Activated CD8-positive, alpha-beta memory T cell treated with anti-CD3 and anti-CD28 coated beads for 1 hour (primary cell): ENCODE measurements at regions not wholly inside any gene's neighbourhood (a gene's known extent, or its start where the extent isn't known, plus 50 kb on each side); places are given as distances from the start of the nearest gene placed in this dataset.

ENCODE experiments used
- DNase-seq, 2 donors: peaks; one replicate each; pipeline ENCODE4 v3.0.0-alpha.2; 2020; ENCODE audit warnings: low read depth in 1 of 2; ENCODE audit errors: extremely low read depth in 1 of 2

- no peak for DNase-seq
These were observed 472.4 kb upstream of the HS3ST1 start for GRCh38 chr4:11901089-11901488.

GRCh38 chr4:11900359-11900758 is 471.7 kb upstream of the HS3ST1 start:
- DNase-seq: no peak

- no peak for DNase-seq
These were observed 470.1 kb upstream of the HS3ST1 start for GRCh38 chr4:11898796-11899195.

DNA sequence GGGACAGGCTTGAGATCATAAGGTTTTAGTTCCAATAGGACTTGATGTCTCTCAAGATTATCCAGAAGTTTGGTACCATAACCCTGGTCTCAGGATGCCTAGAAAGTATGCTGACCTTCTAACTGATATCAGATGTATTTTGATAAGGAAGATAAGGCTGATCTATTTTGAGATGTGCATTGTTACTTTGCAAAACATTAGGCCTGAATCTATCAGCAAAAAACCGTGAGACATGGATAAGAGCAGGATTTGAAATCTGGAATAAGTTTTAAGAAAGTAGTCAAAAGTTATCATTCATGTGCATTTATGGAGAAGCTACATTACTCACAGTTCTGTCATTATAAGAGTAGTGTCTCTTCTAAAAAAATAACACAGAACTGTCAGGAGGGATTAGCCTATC is 467.1 kb upstream of the HS3ST1 start:
- no peak for DNase-seq

DNA sequence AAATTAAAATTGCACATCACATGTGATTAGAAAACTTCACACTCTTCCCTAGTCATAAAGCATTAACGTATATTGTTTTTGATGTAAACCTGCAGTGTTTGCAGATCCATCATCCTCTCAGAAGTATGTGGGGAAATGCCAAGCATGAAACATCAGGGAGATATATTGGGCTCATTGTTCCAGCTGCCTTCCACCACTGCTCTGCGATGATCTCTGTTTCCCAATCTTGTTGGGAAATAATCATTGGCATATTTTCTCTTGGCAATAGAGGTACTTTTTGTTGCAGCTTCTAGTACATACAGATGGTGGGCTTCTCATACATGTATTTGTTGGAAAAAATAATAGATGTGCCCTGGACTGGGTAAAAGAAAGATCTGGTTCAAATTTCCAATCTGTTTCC is 466.3 kb upstream of the HS3ST1 start:
- no peak for DNase-seq

GRCh38 chr4:11894221-11894620 is 465.5 kb upstream of the HS3ST1 start:
- no peak for DNase-seq

- no peak for DNase-seq
These were observed 460.4 kb upstream of the HS3ST1 start for GRCh38 chr4:11889099-11889498.

- no peak for DNase-seq
These were observed 453.3 kb upstream of the HS3ST1 start for GRCh38 chr4:11881947-11882346.

DNA sequence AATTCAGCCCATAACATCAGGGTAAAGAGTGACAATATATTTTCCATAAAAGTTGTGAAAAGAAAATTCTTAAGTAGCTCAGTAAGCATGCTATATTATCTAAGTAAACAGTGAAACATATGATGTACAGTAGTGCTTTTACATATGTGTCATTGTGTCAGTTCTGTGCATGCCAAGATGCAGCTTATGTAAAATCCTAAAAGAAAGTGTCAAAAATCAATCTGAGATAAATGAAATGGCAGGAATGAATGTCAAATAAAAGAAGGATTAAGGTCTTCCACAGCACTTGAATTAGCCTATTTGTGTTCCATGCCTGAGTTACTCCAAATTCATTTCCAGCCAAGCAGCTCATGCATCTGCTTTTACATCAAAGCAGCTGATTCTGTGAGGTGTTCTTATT is 452.7 kb upstream of the HS3ST1 start:
- no peak for DNase-seq

DNA sequence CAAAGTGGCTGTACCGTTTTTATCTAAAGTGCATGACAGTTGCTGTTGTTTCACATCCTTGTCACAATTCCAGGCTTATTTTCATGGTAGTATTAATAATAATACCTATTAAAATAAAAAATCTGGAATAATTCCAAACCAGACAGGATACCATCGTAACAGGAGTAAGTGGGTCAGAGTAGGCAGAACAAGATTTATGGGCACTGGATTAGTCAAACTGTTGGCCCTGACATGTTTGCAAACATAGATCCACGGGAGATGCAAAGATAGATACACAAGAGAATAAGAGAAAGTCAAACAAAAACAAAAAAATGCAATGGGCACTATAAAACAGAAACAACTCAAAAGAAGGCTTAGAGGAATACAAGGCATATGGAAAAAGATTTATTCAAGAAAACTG is 449.5 kb upstream of the HS3ST1 start:
- DNase-seq: no peak

GRCh38 chr4:11876104-11876503 is 447.4 kb upstream of the HS3ST1 start:
- no peak for DNase-seq

GRCh38 chr4:11869191-11869870 is 440.6 kb upstream of the HS3ST1 start:
- no peak for DNase-seq

- DNase-seq: no peak
These were observed 437.7 kb upstream of the HS3ST1 start for GRCh38 chr4:11866391-11866790.

- no peak for DNase-seq
These were observed 432.3 kb upstream of the HS3ST1 start for GRCh38 chr4:11860996-11861395.

DNA sequence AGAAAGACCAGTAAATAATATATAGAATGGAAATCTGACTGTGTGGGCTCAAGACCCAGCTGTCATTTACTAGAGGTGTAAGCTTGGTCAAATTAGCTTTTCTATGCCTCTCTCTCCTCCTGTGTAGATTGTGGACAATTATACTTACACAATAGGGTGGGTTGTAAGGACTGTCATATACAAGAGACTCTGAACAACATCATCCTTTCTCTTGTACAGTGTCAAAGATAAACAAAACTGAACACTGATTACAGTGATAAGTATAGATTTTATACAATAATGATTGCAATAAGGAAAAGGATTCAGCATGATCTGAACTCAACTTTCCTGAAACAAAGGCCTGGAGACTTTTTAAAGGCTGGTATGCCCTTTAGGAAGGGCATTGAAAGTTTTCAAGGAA is 429.2 kb upstream of the HS3ST1 start:
- DNase-seq: no peak

DNA sequence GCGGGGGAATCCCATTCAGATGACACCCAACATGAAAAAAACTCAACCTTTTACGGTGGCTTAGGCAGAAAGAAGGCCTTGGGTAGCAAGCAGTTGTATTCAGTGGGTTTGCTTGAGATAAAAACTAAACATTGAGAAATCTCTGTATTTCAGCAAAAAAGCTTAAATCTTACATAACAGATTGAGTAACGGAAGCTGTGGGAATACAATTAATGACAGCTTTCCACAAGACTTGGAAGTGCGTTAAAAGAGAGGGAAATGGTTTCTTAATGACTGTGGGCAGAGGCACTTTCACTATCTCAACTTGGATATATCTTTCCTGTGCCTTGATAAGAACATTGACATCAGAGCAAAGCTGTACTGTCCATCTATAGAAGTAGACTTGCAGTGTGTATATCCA is 418.5 kb upstream of the HS3ST1 start:
- DNase-seq: no peak

DNA sequence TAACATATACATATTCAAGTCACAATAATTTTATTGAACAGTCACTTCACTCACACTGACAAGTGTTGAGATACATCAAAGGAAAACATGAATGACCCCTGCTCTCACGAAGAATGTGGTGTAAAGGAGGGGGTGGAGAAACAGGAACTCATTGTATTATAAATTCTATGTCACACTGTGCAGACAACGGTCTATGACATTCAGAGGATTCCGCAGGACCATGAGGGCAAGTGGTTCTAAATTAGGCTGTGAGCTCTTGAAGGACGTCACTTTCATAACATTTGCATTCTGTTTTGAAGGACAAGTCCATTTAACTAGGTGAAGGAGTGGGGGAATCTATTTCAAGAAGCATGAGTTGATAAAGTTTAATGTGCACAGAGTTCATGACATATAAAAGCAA is 415.2 kb upstream of the HS3ST1 start:
- DNase-seq: no peak

DNA sequence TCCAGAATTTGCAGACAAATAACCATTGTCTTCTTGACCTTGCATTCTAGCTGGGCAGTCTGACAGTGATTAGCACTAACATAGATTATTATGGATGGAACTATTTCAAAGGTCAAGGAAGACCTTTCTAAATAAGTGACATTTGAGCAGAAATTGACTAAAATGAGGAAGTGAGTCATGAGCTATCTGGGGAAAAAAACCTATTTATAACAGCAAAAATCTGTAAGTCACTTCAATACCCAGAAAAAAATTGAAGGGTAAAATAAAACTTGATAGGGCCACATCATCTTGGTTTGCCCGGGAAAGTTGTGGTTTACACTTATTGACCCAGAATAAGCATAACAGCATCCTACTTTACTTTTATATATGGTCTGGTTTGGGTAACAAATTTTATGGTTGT is 414.6 kb upstream of the HS3ST1 start:
- DNase-seq: no peak

DNA sequence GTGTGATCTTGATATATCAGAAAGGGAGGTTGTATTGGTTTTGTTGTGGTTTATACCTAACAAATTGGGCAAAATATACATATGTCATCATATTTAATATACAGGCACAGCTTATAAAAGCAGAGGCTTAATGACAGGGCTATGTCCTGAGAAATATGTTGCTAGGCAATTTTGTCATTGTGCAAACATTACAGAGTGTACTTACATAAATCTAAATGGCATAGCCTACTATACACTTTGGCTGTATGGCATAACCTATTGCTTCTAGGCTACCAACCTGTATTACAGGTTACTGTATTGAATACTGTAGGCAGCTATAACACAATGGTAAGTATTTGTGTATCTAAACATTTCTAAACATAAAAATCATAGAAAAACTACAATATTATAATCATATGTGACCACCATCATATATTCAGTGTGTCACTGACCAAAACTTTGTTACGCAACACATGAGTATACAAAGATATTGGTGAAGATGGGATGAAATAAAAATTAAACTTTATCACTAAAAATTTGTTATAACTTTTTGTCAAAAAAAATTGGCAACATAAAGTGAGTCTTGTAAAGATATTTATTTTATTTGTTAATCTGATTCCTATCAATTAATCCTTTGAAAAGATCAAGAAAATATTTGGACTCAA is 414.0 kb upstream of the HS3ST1 start:
- no peak for DNase-seq

- DNase-seq: no peak
These were observed 411.2 kb upstream of the HS3ST1 start for GRCh38 chr4:11839889-11840288.

GRCh38 chr4:11831739-11832138 is 403.0 kb upstream of the HS3ST1 start:
- no peak for DNase-seq

GRCh38 chr4:11824566-11824965 is 395.9 kb upstream of the HS3ST1 start:
- DNase-seq: no peak
